ENCODE measurements at regions not wholly inside any gene's neighbourhood (a gene's known extent, or its start where the extent isn't known, plus 50 kb on each side); places are given as distances from the start of the nearest gene placed in this dataset.

DNA sequence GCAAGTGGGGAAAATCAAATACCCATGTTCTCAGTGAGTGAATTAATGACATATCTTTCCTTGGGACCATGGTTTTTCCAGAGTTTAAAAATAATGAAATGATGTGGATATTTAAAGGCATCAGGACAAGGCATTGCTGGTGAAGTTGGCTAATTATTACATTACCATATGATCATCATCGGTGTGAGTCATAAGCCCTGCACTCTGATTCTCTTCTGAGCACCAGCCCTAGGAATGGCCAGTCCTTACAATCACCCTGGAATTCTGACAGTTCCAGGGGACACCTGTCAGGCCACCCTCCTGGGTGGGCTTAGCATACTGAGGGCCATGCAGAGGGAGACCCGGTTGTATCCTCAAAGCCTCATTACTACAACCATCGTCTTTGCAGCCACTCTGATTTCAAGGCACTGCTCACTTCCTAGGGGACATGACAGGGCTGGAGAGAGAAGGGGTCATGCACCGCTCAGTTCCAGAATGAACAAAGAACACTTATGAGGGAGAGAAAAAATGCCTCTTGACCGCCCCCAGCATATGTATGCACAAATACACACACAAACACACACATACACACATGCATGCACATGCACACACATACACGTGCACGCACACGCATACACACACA, 365.0 kb downstream of the MIAT start:
- no peak for DNase-seq

DNA sequence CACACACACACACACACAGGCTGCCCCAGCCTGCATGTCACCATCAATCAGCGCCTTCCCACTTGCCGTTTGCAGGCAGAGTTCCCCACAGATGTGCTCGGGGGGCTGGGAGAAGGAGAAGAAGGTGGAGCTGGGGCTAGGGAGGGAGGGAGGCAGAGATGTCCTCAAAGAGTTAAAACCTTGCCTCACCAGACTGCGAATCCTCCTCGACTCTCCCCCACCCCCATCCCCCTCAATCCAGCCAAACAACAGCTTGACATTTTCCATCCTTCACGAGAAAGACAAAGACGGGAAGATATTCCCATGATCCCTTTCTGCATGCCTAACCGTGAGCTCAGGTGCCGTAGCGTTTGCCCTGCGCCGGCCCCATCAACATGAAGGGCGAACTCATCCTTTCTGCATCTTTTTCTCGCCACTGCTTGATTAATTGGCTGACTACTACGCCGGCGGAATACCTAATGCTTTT, 365.5 kb downstream of the MIAT start:
- no peak for DNase-seq

GRCh38 chr22:27023591-27023990, 366.2 kb downstream of the MIAT start:
- no peak for DNase-seq

- no peak for DNase-seq
Observed at GRCh38 chr22:27024982-27025381, 367.6 kb downstream of the MIAT start.

GRCh38 chr22:27028093-27028492, 370.7 kb downstream of the MIAT start:
- no peak for DNase-seq

GRCh38 chr22:27029584-27030130, 372.3 kb downstream of the MIAT start:
- no peak for DNase-seq

DNA sequence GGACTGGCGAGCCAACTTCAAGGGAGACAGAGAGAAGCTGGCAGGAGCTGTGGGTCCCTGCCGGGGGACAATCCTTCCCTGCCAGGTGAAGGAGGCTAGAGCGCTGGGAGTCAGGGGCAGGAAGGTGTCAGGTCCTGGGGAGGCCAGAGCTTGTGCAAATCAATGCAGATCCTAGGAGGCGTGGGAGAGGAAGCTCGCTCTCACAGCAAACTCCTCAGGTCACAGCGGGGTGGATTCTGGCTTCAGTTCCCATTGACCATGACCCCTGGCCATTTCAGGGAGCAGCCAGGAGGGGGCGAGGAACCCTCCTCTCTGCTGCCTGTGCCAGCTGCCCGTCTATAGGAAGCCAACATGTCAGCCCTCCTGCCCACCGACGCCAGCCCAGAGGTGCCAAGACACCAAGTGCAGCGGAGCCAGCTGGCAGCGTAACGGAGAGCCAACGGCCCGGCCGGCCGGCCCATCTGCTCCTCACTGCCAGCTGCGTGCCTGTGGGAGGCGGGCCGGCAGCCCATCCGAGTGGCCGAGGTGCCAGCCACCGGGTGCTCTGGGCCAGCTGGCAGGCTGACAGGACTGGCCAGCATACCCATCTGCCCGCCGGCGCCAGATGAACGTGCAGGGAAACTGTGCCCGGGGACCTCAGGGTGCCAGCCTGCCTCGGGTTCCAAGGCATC, 374.8 kb downstream of the MIAT start:
- no peak for DNase-seq

- DNase-seq, result no peak
Observed at GRCh38 chr22:27041745-27042310, 384.4 kb downstream of the MIAT start.

DNA sequence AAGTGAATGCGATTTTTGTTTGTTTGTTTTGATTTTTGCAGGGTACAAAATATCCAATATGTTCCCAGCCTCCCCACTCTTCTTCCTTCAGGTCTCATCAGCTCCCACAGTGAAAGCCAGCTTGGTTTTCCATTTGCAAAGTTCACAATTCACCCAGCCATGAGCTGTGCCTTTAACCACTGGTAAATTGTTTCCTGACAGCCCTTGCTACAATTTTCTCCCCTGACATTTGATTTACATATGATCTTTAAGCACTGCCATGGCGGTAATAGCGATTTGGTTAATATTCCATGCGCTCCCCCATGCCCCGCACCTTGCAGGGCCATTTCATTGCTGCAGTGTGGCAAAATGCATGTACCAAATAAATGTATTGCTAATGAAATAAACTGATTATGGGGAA, 385.9 kb downstream of the MIAT start:
- DNase-seq, result no peak

GRCh38 chr22:27045103-27045947, 387.9 kb downstream of the MIAT start:
- DNase-seq, result no peak

GRCh38 chr22:27046086-27046485, 388.7 kb downstream of the MIAT start:
- DNase-seq, result no peak

DNA sequence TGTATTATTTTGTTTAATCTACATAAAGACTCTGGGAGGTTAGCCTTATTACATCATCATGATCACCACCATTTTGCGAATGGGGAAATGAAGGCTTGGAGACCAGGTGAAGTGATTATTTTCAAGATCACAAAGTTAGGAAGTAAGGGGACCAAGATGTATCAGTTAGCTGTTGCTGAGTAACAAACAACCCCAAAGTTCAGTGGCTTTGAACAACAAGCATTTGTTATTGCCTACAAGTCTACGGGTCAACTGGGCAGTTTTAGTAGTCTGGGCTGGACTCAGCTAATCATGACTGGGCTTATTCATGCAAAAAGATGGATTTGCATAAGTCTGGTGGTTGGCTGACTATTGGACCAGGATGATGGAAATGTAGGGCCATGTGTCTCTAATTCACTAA, 389.2 kb downstream of the MIAT start:
- DNase-seq, result no peak

- no peak for DNase-seq
Observed at GRCh38 chr22:27050771-27051170, 393.4 kb downstream of the MIAT start.

DNA sequence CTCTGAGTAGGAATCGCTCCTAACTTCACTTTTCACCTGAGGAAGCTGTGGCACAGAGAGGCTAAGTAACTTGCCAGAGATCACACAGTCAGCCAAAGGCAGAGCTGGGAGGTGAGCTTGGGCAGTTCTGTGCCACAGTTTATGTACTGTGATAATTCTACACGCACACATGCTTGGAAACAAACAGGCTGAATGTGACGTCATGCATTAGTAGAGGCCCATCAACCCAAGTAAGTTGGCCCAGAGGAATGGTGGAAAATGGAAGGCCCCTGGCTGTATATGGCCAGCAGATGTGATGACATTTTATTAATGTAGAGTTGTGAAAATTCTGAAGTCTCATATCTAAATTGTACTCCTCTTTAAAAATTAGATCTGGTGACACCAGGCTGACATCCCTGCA, 394.0 kb downstream of the MIAT start:
- no peak for DNase-seq

- no peak for DNase-seq
Observed at GRCh38 chr22:27057717-27058116, 400.3 kb downstream of the MIAT start.

DNA sequence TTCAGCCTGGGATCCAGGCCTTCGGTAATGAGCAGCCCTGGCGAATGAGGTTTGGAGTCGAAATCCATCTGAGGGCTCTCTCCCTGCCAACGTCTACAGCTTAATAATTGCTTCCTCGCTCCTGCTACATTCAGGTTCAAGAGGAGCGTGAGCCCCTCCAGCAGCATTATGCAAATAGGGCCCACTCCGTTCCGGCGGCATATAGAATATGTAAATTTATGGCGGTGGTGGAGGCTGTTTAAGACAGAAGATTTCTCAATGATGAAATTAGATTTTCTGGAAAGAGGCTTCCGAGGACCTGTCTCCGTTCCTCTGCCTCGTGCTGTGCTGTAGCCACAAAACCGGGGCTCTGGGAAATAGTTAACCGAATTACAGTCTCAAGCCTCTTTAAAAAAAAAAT, 402.8 kb downstream of the MIAT start:
- no peak for DNase-seq

GRCh38 chr22:27062910-27063309, 405.5 kb downstream of the MIAT start:
- no peak for DNase-seq

GRCh38 chr22:27063406-27063805, 406.0 kb downstream of the MIAT start:
- DNase-seq, result no peak

DNA sequence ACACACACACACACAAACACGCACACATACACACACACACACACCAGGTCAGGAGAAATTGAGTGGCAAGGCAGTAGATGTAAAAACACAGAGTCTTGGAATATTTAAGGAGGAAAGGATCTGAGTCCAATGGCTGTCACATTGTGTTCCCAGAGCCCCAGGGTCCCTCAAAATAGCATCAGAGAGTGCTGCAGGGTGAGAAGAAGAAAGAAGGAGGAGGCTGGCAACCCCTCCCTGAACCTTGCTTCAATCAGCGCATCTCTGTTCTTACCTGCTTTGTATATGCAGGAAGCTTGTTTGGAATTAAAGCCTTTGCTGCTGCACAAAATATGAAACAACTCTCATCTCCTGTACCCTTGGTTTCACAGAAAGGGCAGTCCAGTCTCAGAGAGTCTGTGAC, 406.5 kb downstream of the MIAT start:
- DNase-seq, result no peak

DNA sequence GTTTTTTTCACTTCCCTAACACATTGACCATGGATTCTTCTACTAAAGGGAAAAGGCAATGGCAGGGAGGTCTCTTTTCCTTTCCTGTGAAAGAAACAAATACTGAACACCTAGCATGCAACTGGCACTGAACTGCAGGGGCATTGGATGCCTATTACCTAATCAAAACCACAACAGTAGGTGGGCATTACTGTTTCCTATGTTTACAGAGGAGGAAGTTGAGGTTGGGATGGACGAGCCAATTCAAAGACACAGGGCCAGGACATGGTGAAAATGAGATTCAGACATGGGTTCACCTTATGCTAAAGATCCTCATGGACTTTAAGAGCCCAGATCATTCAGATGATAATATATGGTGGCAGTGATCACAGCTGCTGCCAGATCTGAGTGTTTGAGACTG, 407.0 kb downstream of the MIAT start:
- DNase-seq, result no peak

DNA sequence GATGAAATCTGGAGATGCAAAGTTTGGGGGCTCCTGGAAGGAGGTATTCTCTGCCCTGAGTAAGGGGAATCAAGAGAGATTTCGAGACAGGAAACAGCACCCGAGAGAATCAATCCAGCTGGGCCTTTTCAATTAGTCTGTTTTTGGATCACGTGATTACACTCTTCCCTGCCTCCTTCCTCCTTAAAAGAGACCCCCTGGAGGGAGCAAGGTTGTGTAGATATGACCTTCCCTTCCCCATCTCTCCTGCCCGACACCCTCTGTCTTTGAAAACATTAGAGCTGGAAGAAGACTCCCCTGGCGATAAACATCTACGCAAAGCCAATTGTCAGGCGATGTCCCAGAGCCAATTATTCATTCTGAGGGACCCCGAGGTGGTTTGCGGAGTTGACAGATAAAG, 407.9 kb downstream of the MIAT start:
- DNase-seq, result no peak

- no peak for DNase-seq
Observed at GRCh38 chr22:27066856-27067255, 409.5 kb downstream of the MIAT start.

DNA sequence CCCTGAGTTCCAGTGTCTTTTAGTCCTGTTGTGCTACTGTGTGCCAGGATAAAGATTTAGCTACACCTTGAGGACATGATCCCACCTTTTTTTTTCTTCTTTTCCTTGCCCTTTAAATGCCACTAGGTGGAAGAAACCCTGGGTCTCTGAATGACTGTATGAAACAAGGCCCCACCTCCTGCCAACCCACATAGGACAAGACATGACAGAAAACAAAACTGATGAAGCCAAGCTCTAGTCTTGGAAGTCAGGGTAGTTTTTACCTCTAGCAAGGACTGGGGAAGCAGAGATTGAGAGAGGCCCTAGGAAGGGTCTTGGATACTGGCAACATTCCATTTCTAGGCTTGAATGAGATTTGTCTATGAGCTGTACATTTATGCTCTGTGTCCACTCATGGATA, 410.7 kb downstream of the MIAT start:
- no peak for DNase-seq
